Right lung (tissue), 2 donors: ENCODE measurements at regions not wholly inside any gene's neighbourhood (a gene's known extent, or its start where the extent isn't known, plus 50 kb on each side); places are given as distances from the start of the nearest gene placed in this dataset.

Experiments used
- DNase-seq, 2 donors: peaks; one replicate each; pipeline ENCODE4 v3.0.0-alpha.2; 2013

DNA sequence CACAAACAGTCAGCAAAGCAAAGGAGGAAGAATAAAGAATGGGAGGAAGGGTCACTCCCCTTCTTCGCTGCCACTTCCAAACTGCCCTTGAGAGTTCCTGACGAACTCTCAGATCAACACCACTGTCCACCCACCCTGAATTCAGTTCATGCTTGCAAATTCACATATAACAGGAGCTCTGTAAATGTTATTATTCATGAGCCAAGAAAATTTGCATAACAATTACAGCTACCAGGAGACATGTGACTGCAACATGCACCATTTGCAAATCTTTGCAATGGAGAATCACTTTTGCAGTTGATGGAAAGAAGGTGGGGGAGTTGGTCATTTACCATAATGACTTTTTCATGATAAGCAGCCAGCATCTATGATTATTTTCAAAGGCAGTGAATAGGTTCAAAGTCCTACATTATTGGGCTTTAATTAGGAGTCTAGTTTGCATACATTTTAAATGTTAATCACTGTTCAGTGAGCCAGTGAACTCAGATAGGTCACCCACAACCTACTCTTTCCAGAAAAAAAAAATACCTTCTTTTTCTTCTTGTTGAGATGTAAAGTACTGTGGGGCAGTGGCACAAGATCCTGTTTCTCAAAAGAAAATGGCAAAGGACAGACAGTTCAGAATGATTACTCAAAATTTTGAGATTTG, 149.7 kb downstream of the CAAP1 start:
- DNase-seq = no peak

- no peak for DNase-seq
These were observed 157.4 kb downstream of the CAAP1 start for GRCh38 chr9:26735160-26735559.

GRCh38 chr9:26729187-26729586, 163.4 kb downstream of the CAAP1 start:
- no peak for DNase-seq

GRCh38 chr9:26727471-26727870, 165.1 kb downstream of the CAAP1 start:
- DNase-seq = no peak

DNA sequence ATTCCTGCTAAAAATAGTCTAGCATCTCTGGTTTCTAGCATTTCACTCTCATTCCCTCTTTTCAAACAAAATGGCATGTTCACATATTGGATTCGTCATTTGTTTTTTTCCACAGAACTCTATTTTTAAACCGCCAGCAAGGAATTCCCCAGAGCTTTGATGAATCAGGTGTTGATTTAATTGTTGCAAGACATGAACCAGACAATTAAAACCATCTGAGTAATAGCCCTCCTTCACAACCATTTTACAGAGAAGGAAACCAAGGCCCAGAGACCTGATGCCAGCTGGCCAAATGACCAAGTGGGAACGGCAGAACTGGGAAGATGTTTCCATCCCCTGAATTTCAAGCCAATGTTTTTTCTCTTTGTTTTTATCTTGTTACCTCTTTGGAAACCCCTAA, 167.0 kb downstream of the CAAP1 start:
- DNase-seq = no peak

DNA sequence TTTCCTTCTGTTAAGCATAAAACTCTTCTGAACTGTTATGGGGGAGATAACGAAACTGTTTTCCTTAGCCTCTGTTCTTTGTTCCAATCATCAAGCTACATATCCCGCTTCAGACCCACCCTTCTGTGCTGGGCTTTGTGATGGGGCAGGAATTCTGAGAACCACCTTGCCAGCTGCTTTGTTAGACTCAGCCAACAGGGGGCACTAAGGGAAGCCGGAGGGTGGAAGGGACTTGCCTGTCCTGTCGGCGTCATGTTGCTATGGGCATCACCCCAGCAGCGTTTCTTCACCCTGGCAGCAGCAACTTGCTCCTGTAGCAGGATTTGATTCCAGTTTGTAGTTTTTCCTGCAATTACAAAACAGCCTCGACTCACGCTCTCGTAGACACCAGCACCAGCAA, 169.1 kb downstream of the CAAP1 start:
- no peak for DNase-seq

DNA sequence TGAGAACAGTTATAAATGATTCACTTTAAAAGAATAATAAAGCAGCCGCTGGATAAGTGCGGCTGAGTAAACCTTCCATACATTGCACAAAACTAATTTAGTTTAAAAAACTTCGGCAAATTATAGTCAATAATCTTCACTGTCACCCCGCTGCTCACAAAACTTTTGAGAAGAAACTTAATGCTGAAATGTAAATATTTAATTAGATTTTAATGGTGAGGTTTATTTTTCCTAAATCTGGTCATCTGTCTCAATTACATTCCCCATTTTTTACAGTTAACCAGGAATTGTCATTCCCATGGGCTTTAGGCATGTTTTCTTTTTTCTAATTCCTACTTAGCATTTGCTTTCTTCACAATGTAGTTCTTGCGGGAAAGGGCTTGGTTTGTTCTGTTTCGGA, 169.8 kb downstream of the CAAP1 start:
- no peak for DNase-seq

- DNase-seq = no peak
These were observed 182.6 kb downstream of the CAAP1 start for GRCh38 chr9:26710008-26710407.

DNA sequence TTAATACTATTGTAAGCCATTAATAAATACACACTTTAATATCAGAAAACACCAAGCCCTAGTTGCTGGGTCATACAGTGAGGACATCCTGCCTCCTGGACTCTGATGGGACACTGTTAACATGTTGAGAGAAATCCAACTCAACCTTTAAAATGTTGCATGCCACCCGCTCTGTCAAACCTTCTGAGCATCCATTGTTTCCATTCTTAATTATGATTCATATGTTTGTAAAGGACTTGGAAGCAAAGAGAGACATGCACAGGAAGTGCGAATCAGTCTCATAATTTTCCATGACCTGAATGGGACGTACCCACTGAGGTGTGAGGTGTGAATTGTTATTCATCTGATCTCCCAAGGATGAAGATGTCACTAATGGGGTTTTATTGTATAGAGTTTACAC, 186.4 kb downstream of the CAAP1 start:
- DNase-seq = no peak

- DNase-seq = no peak
These were observed 197.3 kb downstream of the CAAP1 start for GRCh38 chr9:26695298-26695622.

DNA sequence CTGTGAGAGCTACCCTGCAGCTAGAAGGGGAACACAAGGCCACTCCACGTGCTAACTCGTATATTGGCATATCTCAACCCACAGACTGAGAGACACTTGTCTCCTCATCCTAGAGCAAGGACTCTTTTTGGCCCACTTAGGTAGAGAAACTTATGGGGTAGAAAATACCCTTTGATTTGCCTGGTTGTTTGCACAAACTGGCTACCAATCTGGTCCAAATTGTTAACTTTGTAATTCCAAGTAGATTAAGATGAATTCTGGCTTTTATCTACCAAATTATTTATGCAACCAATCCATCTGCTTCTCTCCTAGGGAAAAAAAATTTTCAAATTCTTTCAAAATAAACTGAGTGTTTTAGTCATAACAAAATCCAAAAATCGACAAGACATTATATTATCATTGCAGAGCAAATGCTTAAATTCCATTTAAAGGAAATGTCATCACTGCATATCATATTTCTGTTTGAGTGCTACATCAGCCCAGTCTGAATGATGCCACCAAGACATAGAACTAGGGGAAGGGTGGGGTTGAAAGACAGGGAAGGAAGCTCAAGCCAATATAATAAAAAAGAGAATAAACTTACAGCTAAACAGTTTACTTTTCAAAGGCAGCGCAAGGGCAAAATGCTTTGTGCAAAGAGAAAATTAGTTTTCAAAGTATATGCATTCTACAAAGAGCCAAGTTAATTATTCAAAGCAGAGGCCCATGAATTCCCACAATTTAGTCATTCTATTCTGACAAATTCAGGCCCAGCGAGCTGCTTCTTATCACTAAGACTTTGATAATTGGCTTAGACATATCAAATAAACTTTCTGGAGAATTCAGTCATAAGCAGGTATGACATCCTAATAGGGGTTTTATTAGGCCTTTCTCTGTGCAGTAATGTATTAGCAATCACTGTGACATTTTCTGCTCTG, 198.0 kb downstream of the CAAP1 start:
- DNase-seq = no peak

- DNase-seq = no peak
These were observed 203.6 kb downstream of the CAAP1 start for GRCh38 chr9:26689041-26689440.

GRCh38 chr9:26687421-26687820, 205.2 kb downstream of the CAAP1 start:
- no peak for DNase-seq

DNA sequence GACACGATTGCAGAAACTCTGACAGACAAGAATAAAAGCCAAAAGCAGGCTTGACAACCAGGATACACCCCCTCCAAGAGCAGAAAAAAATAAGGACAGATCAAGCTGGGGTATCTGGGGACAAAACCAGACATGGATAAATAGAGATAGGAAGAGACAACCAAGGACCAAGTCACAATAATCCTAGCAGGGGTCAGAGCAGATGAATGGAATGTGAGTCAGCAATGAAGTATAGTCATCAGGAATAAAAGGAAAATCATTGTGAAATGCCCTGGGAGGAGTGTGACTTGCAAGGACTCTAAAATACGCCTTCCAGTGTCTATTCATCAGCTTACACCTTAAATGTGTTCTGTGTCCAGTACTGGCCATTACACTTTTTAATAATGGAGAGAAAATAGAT, 206.8 kb downstream of the CAAP1 start:
- no peak for DNase-seq

DNA sequence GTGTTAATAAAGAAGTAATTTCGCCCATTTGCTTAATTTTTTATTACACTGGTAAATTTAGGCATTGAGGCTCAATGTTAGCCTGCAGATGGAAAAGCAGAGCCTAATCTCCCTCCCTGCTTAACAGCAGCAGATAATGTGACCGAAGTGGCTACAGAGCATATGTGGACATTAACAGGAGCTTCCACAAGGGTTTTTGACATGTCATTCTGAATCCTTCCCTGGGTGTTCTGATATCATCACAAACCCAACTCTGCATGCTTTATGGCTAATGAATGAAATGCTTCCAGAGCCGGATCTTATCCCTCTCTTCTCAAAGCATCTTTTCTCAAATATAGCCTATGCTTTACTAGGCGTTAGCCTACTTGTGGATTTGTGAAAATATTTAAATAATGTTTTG, 208.6 kb downstream of the CAAP1 start:
- no peak for DNase-seq

GRCh38 chr9:26682796-26683496, 209.7 kb downstream of the CAAP1 start:
- no peak for DNase-seq

GRCh38 chr9:26682041-26682440, 210.6 kb downstream of the CAAP1 start:
- no peak for DNase-seq

DNA sequence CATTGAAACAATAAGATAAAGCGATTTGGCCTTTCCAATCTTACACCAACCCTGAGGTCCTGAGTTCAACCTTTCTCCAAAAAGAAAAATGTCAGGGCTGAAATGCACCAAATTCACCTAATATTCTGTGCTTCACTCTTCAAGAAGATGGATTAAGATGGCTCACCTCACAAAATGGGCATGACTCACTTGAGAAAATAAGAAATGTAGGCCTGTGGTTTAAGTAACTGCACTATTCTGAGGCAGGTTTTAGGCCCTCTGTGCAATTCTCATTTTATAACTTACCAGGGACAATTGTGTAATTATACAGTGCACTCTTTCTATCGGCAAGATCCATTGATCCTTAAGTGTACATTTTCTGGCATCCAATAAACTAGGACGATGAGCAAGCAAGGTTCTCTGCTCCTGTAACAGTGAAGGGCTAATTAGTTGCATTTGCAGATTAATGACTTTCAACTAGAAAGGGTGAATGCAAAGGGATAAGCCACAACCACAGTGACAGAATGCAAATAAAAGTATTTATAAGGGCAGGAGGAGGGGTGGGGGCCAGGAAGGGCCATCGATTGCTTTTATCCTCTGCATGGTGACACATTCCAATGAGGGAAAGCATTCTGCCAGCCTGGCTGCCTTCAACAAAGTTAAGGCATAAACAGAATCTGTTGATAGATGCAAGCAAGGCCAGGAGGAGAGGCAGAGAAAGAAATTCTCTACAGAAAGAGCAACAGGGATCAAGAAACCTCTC, 214.5 kb downstream of the CAAP1 start:
- no peak for DNase-seq

GRCh38 chr9:26675035-26675434, 217.6 kb downstream of the CAAP1 start:
- no peak for DNase-seq

DNA sequence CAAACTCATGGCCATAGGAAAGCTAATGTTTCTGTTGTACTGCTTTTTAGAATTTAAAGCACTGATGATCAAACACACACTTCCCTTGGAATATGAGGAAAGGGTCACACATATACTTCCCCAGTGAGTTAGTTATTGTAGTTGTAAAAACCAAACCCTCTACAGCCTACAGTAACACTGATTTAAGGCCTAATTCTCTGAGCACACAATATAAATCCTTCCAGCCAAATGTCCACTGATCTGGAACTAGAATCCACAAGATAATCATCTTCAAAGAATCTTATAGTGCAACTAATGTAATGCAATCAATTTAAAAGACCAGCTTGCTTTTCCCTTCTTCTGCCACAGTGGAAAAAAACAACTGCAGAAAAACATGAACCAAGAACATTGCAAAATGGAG, 219.3 kb downstream of the CAAP1 start:
- DNase-seq = no peak

- DNase-seq = no peak
These were observed 222.6 kb downstream of the CAAP1 start for GRCh38 chr9:26669701-26670670.
